K562 (cell line): ENCODE measurements at regions not wholly inside any gene's neighbourhood (a gene's known extent, or its start where the extent isn't known, plus 50 kb on each side); places are given as distances from the start of the nearest gene placed in this dataset.

Experiments
- BHLHE40 ChIP-seq: IDR thresholded peaks from 2 replicates; pipeline ENCODE4 v1.6.1; 2011; ENCODE audit warnings: low read length, improper control_type of control experiment
- CEBPB ChIP-seq: fragments of 450-650 bp; IDR thresholded peaks from 2 replicates; pipeline ENCODE4 v1.6.1; 2016; ENCODE audit warnings: missing genetic modification characterization, missing compliant biosample characterization
- CXXC5 ChIP-seq: fragments of 250-450 bp; sonication (Bioruptor Pico); IDR thresholded peaks from 2 replicates; pipeline ENCODE4 v1.8.0; 2022; ENCODE audit warnings: inconsistent platforms, mild to moderate bottlenecking, moderate library complexity
- ETS2 ChIP-seq: IDR thresholded peaks from 2 replicates; pipeline ENCODE4 v1.6.1; 2016; ENCODE audit warnings: borderline replicate concordance, missing genetic modification characterization, mild to moderate bottlenecking, moderate library complexity, missing compliant biosample characterization; ENCODE audit not compliant: poor library complexity, severe bottlenecking
- MECOM ChIP-seq: fragments of 250-450 bp; sonication (Bioruptor Pico); IDR thresholded peaks from 2 replicates; pipeline ENCODE4 v1.8.0; 2022; ENCODE audit warnings: inconsistent platforms
- NRF1 ChIP-seq, 2 experiments: fragments of 450-650 bp; IDR thresholded peaks in 1 of 2; conservative IDR thresholded peaks in 1 of 2; 2 replicates each; pipeline ENCODE4 v1.6.1; 2014; ENCODE audit warnings: mild to moderate bottlenecking in 2 of 2
- PURB ChIP-seq: sonication (generic); formaldehyde crosslinking; IDR thresholded peaks from 2 replicates; pipeline ENCODE4 v1.9.0; 2021; ENCODE audit warnings: low read depth, mild to moderate bottlenecking, missing genetic modification reagents
- RBM14 ChIP-seq: fragments of 200-400 bp; formaldehyde crosslinking; IDR thresholded peaks from 2 replicates; pipeline ENCODE4 v1.6.1; 2018; ENCODE audit warnings: low read depth, mild to moderate bottlenecking, low read length, moderate library complexity, borderline replicate concordance; ENCODE audit not compliant: insufficient read depth
- SMAD4 ChIP-seq: fragments of 250-450 bp; sonication (Bioruptor Pico); conservative IDR thresholded peaks from 2 replicates; pipeline ENCODE4 v1.8.0; 2021; ENCODE audit warnings: inconsistent platforms, mild to moderate bottlenecking, moderate library complexity
- SRSF1 ChIP-seq: fragments of 200-400 bp; formaldehyde crosslinking; IDR thresholded peaks from 2 replicates; pipeline ENCODE4 v1.6.1; 2017; ENCODE audit warnings: mild to moderate bottlenecking, low read depth, low read length, moderate library complexity
- TAL1 ChIP-seq: fragments of 450-650 bp; IDR thresholded peaks from 2 replicates; pipeline ENCODE4 v1.6.1; 2016; ENCODE audit warnings: mild to moderate bottlenecking
- ZBTB8A ChIP-seq: fragments of 450-650 bp; IDR thresholded peaks from 2 replicates; pipeline ENCODE4 v1.6.1; 2018; ENCODE audit warnings: mild to moderate bottlenecking, moderate library complexity; ENCODE audit not compliant: partially characterized antibody
- ZNF184 ChIP-seq: sonication (generic); formaldehyde crosslinking; IDR thresholded peaks from 2 replicates; pipeline ENCODE4 v1.5.0; 2020; ENCODE audit warnings: missing genetic modification reagents
- TF ChIP-seq, protein P1 (sequence below): sonication (generic); formaldehyde crosslinking; IDR thresholded peaks from 2 replicates; pipeline ENCODE4 v1.8.0; 2023; ENCODE audit warnings: mild to moderate bottlenecking, missing genetic modification reagents
- TF ChIP-seq, protein P2 (sequence below): fragments of 450-650 bp; IDR thresholded peaks from 2 replicates; pipeline ENCODE4 v1.6.1; 2016; ENCODE audit warnings: low read depth
- TF ChIP-seq, protein P3 (sequence below): fragments of 450-650 bp; IDR thresholded peaks from 2 replicates; pipeline ENCODE4 v1.6.1; 2016; ENCODE audit warnings: antibody characterized with exemption
- TF ChIP-seq, protein P4 (sequence below), 3 experiments: IDR thresholded peaks in 2 of 3; conservative IDR thresholded peaks in 1 of 3; 2 replicates each; pipeline ENCODE4 v1.5.1; 2011 to 2012; ENCODE audit warnings: low read length in 3 of 3, mild to moderate bottlenecking in 3 of 3, control low read depth in 2 of 3, improper control_type of control experiment in 1 of 3, inconsistent platforms in 1 of 3, low read depth in 1 of 3, mixed read lengths in 1 of 3, moderate library complexity in 1 of 3; ENCODE audit not compliant: insufficient read depth in 2 of 3

DNA sequence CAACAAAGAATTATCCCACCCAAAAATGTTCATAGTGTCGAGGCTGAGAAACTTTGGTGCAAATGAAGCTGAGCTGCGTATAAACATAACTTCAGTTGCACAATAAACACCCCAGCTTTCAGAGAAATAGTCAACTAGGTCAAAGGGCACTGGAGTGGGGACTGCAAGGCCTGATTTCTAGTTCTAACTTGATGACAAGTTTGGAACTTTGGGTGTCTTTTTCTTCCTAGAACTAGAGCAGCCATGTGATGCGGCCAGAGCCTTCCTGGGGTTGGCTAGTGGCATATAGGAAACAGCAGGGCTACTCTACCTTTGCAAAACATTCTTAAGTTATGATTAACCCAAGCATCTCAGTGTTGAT lies 298.4 kb upstream of the AMIGO2 start (continued):
- TF ChIP-seq, protein P1, sequence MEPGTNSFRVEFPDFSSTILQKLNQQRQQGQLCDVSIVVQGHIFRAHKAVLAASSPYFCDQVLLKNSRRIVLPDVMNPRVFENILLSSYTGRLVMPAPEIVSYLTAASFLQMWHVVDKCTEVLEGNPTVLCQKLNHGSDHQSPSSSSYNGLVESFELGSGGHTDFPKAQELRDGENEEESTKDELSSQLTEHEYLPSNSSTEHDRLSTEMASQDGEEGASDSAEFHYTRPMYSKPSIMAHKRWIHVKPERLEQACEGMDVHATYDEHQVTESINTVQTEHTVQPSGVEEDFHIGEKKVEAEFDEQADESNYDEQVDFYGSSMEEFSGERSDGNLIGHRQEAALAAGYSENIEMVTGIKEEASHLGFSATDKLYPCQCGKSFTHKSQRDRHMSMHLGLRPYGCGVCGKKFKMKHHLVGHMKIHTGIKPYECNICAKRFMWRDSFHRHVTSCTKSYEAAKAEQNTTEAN (CRISPR knock-in tag), result no peak
- TF ChIP-seq TAL1 (no peak), BHLHE40 (no peak), SMAD4 (CRISPR knock-in tag) (peak; percentile 8), ETS2 (no peak), MECOM (CRISPR knock-in tag) (no peak), RBM14 (no peak), ZBTB8A (no peak), NRF1 (conservative IDR thresholded peaks at IDR 0.05 in 1 of 2, IDR thresholded peaks at IDR 0.05 in 1 of 2) (no peak), PURB (CRISPR knock-in tag) (no peak), CXXC5 (0 out of 2 replicates have a peak, but pooled peaks have one; percentile 16), SRSF1 (no peak), CEBPB (tag) (no peak), ZNF184 (no peak)
- TF ChIP-seq, protein P2, sequence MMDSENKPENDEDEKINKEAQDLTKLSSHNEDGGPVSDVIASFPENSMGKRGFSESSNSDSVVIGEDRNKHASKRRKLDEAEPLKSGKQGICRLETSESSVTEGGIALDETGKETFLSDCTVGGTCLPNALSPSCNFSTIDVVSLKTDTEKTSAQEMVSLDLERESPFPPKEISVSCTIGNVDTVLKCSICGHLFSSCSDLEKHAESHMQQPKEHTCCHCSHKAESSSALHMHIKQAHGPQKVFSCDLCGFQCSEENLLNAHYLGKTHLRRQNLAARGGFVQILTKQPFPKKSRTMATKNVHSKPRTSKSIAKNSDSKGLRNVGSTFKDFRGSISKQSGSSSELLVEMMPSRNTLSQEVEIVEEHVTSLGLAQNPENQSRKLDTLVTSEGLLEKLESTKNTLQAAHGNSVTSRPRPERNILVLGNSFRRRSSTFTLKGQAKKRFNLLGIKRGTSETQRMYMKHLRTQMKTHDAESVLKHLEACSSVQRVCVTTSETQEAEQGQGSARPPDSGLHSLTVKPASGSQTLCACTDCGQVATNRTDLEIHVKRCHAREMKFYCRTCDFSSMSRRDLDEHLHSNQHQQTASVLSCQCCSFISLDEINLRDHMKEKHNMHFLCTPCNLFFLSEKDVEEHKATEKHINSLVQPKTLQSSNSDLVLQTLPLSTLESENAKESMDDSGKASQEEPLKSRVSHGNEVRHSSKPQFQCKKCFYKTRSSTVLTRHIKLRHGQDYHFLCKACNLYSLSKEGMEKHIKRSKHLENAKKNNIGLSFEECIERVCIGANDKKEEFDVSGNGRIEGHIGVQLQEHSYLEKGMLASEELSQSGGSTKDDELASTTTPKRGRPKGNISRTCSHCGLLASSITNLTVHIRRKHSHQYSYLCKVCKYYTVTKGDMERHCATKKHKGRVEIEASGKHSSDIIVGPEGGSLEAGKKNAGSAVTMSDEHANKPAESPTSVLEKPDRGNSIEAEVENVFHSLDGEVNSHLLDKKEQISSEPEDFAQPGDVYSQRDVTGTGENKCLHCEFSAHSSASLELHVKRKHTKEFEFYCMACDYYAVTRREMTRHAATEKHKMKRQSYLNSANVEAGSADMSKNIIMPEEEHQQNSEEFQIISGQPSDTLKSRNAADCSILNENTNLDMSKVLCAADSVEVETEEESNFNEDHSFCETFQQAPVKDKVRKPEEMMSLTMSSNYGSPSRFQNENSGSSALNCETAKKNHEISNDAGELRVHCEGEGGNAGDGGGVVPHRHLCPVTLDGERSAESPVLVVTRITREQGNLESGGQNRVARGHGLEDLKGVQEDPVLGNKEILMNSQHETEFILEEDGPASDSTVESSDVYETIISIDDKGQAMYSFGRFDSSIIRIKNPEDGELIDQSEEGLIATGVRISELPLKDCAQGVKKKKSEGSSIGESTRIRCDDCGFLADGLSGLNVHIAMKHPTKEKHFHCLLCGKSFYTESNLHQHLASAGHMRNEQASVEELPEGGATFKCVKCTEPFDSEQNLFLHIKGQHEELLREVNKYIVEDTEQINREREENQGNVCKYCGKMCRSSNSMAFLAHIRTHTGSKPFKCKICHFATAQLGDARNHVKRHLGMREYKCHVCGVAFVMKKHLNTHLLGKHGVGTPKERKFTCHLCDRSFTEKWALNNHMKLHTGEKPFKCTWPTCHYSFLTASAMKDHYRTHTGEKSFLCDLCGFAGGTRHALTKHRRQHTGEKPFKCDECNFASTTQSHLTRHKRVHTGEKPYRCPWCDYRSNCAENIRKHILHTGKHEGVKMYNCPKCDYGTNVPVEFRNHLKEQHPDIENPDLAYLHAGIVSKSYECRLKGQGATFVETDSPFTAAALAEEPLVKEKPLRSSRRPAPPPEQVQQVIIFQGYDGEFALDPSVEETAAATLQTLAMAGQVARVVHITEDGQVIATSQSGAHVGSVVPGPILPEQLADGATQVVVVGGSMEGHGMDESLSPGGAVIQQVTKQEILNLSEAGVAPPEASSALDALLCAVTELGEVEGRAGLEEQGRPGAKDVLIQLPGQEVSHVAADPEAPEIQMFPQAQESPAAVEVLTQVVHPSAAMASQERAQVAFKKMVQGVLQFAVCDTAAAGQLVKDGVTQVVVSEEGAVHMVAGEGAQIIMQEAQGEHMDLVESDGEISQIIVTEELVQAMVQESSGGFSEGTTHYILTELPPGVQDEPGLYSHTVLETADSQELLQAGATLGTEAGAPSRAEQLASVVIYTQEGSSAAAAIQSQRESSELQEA, result no peak
- TF ChIP-seq, protein P3, sequence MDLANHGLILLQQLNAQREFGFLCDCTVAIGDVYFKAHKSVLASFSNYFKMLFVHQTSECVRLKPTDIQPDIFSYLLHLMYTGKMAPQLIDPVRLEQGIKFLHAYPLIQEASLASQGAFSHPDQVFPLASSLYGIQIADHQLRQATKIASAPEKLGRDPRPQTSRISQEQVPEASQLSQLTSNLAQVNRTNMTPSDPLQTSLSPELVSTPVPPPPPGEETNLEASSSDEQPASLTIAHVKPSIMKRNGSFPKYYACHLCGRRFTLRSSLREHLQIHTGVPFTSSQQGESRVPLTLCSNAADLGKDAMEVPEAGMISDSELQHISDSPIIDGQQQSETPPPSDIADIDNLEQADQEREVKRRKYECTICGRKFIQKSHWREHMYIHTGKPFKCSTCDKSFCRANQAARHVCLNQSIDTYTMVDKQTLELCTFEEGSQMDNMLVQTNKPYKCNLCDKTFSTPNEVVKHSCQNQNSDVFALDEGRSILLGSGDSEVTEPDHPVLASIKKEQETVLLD, result no peak
- TF ChIP-seq, protein P4, sequence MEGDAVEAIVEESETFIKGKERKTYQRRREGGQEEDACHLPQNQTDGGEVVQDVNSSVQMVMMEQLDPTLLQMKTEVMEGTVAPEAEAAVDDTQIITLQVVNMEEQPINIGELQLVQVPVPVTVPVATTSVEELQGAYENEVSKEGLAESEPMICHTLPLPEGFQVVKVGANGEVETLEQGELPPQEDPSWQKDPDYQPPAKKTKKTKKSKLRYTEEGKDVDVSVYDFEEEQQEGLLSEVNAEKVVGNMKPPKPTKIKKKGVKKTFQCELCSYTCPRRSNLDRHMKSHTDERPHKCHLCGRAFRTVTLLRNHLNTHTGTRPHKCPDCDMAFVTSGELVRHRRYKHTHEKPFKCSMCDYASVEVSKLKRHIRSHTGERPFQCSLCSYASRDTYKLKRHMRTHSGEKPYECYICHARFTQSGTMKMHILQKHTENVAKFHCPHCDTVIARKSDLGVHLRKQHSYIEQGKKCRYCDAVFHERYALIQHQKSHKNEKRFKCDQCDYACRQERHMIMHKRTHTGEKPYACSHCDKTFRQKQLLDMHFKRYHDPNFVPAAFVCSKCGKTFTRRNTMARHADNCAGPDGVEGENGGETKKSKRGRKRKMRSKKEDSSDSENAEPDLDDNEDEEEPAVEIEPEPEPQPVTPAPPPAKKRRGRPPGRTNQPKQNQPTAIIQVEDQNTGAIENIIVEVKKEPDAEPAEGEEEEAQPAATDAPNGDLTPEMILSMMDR (IDR thresholded peaks at IDR 0.05 in 2 of 3, conservative IDR thresholded peaks at IDR 0.05 in 1 of 3; ENCODE audit: insufficient read depth in 2 of 3, low read depth in 1 of 3, low read length in 3 of 3), result 0 out of 6 replicates have a peak, but pooled peaks of 1 of the 3 experiments have one; percentile 0
- TF ChIP-seq, all 486 proteins: peak for 9
